ENCODE measurements at regions not wholly inside any gene's neighbourhood (a gene's known extent, or its start where the extent isn't known, plus 50 kb on each side); places are given as distances from the start of the nearest gene placed in this dataset.

DNA sequence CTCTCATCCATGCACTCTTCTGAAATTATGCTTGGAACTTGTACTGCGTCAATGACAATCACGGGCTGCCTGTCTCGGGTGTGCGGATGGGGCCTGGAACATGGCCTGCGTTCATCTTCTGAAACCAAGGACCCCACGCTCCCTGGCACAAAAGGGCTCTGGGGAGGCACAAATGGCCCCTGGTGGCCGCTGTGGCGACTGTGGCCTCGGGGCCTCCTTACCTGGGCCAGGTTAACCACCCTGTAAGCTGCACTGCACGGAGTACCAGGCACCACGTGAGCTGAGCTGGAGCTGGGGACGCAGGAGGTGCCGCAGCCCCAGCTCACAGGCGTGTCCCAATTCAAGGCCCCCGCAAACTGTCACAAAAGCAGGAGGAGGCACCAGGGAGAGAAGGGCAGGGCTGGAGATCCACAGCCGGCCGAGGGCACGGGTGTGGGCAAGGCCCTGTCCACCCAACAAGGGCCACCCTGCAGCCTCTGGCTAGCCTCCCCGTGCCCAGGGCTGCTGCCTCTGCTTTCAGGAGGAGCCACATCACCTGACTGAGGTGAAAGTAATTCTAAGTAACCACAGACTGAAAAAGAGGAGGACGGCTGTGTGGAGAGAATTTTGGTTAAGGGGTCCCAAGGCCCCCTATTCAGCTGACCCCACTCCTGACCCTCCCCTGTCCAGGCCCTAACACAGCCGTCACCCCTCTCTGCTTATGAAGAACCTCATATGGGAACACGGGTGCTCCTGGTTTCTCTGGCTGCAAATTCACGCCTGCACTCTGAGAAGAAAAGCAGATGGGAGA is 61.1 kb upstream of the GALNT9 start:
- Histone ChIP-seq H3K9me1 (ENCODE audit: insufficient read depth, low read length) (no peaks in the 10 kb centered on the region), H3K4me1 (ENCODE audit: control insufficient read depth, insufficient read depth, low read length) (no peaks in the 10 kb centered on the region), H3K27ac (ENCODE audit: insufficient read depth, low read length) (no peak overlapping the region), H2BK20ac (ENCODE audit: low read depth, low read length) (no peak overlapping the region), H3K14ac (replicated peaks; ENCODE audit: low read depth, low read length) (no peak overlapping the region), H3K18ac (ENCODE audit: low read depth, low read length) (no peak overlapping the region), H3K23ac (ENCODE audit: low read depth, low read length) (no peak overlapping the region), H3K4me2 (ENCODE audit: low read depth, low read length) (no peak overlapping the region), H4K8ac (ENCODE audit: low read depth in 2 of 2, low read length in 2 of 2) (no peak overlapping the region), H4K91ac (ENCODE audit: insufficient read depth, low read depth, low read length) (no peak overlapping the region), H3K9ac (ENCODE audit: low read depth, low read length) (no peak overlapping the region), H3K4ac (ENCODE audit: low read depth, low read length) (no peak overlapping the region), H2BK5ac (ENCODE audit: low read depth, low read length, poor library complexity, severe bottlenecking) (no peak overlapping the region), H2AK5ac (ENCODE audit: low read depth, low read length) (no peak overlapping the region), H2BK15ac (ENCODE audit: low read depth, low read length) (no peak overlapping the region), H3K27me3 (ENCODE audit: control insufficient read depth, insufficient read depth, low read length) (peaks cover 33% of the 10 kb centered on the region), H3K4me3 (ENCODE audit: insufficient read depth, low read depth, low read length) (no peak overlapping the region), H2BK120ac (ENCODE audit: low read depth, low read length) (no peak overlapping the region), H3K79me1 (ENCODE audit: low read depth in 1 of 2, low read length in 2 of 2) (no peaks in the 10 kb centered on the region), H4K5ac (ENCODE audit: low read depth, low read length) (no peak overlapping the region), H2AFZ (replicated peaks; ENCODE audit: low read length, poor library complexity) (no peak overlapping the region), H2AK9ac (replicated peaks; ENCODE audit: low read depth, low read length, poor library complexity) (no peak overlapping the region), H3K36me3 (ENCODE audit: control insufficient read depth, insufficient read depth, low read length) (no peaks in the 10 kb centered on the region), H3K9me3 (ENCODE audit: control insufficient read depth, insufficient read depth, low read length) (peaks cover 9% of the 10 kb centered on the region; the same call in 1 of the 2 replicates), H3K56ac (ENCODE audit: extremely low read depth, insufficient read depth, low read length) (no peak overlapping the region), H4K20me1 (ENCODE audit: insufficient read depth, low read length) (no peaks in the 10 kb centered on the region; the same call in 1 of the 2 replicates)
- ChIA-PET POLR2A (ENCODE audit: unreplicated experiment) (no interaction called here), CTCF (no interaction called here)
- intact Hi-C loops (cut with micrococcal nuclease) (no loop called here), dilution Hi-C loops (cut with HindIII; ENCODE audit: low sequenced_read_pairs, unreplicated experiment) (no loop called here), in situ Hi-C loops (cut with MboI; ENCODE audit: low sequenced_read_pairs) (no loop called here)
- TF ChIP-seq RFX5 (IDR thresholded peaks at IDR 0.05; ENCODE audit: low read depth, low read length) = no peak
- no peak for TF ChIP-seq POLR2A (IDR thresholded peaks at IDR 0.05; ENCODE audit: low read depth, low read length)
- TF ChIP-seq CHD1 (IDR thresholded peaks at IDR 0.05; ENCODE audit: low read depth, low read length) = no peak
- no peak for TF ChIP-seq FOS (IDR thresholded peaks at IDR 0.05; ENCODE audit: low read depth, low read length)
- TF ChIP-seq, protein P1, sequence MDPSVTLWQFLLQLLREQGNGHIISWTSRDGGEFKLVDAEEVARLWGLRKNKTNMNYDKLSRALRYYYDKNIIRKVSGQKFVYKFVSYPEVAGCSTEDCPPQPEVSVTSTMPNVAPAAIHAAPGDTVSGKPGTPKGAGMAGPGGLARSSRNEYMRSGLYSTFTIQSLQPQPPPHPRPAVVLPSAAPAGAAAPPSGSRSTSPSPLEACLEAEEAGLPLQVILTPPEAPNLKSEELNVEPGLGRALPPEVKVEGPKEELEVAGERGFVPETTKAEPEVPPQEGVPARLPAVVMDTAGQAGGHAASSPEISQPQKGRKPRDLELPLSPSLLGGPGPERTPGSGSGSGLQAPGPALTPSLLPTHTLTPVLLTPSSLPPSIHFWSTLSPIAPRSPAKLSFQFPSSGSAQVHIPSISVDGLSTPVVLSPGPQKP (IDR thresholded peaks at IDR 0.05; ENCODE audit: borderline replicate concordance, low read depth, low read length) = no peak
- no peak for TF ChIP-seq MAZ (IDR thresholded peaks at IDR 0.05; ENCODE audit: borderline replicate concordance, low read depth, low read length)
- no peak for TF ChIP-seq RAD21 (IDR thresholded peaks at IDR 0.05; ENCODE audit: low read length)
- TF ChIP-seq, protein P2, sequence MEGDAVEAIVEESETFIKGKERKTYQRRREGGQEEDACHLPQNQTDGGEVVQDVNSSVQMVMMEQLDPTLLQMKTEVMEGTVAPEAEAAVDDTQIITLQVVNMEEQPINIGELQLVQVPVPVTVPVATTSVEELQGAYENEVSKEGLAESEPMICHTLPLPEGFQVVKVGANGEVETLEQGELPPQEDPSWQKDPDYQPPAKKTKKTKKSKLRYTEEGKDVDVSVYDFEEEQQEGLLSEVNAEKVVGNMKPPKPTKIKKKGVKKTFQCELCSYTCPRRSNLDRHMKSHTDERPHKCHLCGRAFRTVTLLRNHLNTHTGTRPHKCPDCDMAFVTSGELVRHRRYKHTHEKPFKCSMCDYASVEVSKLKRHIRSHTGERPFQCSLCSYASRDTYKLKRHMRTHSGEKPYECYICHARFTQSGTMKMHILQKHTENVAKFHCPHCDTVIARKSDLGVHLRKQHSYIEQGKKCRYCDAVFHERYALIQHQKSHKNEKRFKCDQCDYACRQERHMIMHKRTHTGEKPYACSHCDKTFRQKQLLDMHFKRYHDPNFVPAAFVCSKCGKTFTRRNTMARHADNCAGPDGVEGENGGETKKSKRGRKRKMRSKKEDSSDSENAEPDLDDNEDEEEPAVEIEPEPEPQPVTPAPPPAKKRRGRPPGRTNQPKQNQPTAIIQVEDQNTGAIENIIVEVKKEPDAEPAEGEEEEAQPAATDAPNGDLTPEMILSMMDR (conservative IDR thresholded peaks at IDR 0.05; ENCODE audit: low read depth, low read length) = no peak
- TF ChIP-seq, protein P3, sequence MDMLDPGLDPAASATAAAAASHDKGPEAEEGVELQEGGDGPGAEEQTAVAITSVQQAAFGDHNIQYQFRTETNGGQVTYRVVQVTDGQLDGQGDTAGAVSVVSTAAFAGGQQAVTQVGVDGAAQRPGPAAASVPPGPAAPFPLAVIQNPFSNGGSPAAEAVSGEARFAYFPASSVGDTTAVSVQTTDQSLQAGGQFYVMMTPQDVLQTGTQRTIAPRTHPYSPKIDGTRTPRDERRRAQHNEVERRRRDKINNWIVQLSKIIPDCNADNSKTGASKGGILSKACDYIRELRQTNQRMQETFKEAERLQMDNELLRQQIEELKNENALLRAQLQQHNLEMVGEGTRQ (IDR thresholded peaks at IDR 0.05; ENCODE audit: low read depth, low read length) = no peak
- TF ChIP-seq SMC3 (IDR thresholded peaks at IDR 0.05; ENCODE audit: low read depth, low read length) = no peak
- no peak for TF ChIP-seq CEBPB (IDR thresholded peaks at IDR 0.05; ENCODE audit: low read depth, low read length)
- TF ChIP-seq NFE2L2 (IDR thresholded peaks at IDR 0.05; ENCODE audit: low read depth, low read length) = no peak
- TF ChIP-seq MXI1 (IDR thresholded peaks at IDR 0.05; ENCODE audit: borderline replicate concordance, low read depth, low read length) = no peak
- TF ChIP-seq RCOR1 (IDR thresholded peaks at IDR 0.05; ENCODE audit: insufficient replicate concordance, low read length) = no peak
- no peak for TF ChIP-seq MAFK (IDR thresholded peaks at IDR 0.05; ENCODE audit: low read depth, low read length)
- no peak for TF ChIP-seq BHLHE40 (IDR thresholded peaks at IDR 0.05; ENCODE audit: low read depth, low read length)
- BruUV-seq (replicated peaks) = no TSS peak
- no peak for ATAC-seq (ENCODE audit: low read depth)
- DNase-seq = no peak
- 79% methylated on average over 12 of the region's 23 CpGs; no CpG with 5 or more reads in 1 of the 2 experiments for WGBS, 2 experiments (ENCODE audit: extremely low coverage in 2 of 2, insufficient read length in 1 of 2)

Measured in IMR-90 (cell line).